ENCODE measurements at regions not wholly inside any gene's neighbourhood (a gene's known extent, or its start where the extent isn't known, plus 50 kb on each side); places are given as distances from the start of the nearest gene placed in this dataset.

DNA sequence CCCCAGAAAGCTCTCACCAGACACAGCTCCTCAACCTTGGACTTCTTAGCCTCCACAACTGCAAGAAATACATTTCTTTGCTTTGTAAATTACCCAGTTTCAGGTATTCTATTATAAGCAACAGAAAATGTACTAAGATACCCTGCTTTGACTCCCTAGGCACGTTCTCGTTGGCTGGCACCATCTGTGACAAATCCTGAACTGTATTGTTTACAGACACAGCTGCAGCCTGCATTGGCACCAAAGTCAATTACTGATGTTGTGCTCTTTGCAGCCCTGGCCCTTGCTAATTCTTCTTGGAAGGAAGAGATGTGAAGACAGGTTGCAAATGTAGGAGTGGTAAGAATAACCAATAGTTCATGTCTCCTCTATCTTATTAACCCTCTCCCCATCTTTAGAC lies 72.7 kb upstream of the FAM136A start:
- ChIA-PET CTCF (interaction anchor here (1.4 to 1.9 kb wide), 2 partner anchors 12 to 21 kb away, joined by 4 to 6 read pairs; no protein-coding TSS in a partner anchor), POLR2A (no interaction called here)
- no peak for DNase-seq (ENCODE audit: extremely low spot score)
- no peak for TF ChIP-seq CTCF (IDR thresholded peaks at IDR 0.05; ENCODE audit: control extremely low read depth, extremely low read depth, low read depth, missing control alignments)

DNA sequence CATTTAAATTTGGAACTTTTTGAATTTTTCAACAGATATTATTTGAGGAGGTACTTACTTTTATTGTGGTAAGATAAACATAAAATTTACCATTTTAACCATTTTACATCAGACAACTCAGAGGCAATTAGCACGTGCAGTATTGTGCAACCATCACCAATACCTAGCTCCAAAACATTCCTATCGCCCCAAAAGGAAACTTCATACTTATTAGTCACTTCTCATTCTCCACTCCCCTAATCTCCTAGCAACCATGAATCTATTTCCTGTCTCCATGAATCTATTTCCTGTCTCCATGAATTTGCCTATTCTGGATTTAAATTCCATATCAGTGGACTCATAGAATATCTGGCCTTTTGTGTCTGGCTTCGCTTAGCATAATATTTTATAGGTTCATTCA lies 69.9 kb upstream of the FAM136A start:
- no peak for TF ChIP-seq CTCF (IDR thresholded peaks at IDR 0.05; ENCODE audit: control extremely low read depth, extremely low read depth, low read depth, missing control alignments)
- CTCF ChIA-PET: no interaction called here
- no peak for DNase-seq (ENCODE audit: extremely low spot score)
- POLR2A ChIA-PET: no interaction called here

DNA sequence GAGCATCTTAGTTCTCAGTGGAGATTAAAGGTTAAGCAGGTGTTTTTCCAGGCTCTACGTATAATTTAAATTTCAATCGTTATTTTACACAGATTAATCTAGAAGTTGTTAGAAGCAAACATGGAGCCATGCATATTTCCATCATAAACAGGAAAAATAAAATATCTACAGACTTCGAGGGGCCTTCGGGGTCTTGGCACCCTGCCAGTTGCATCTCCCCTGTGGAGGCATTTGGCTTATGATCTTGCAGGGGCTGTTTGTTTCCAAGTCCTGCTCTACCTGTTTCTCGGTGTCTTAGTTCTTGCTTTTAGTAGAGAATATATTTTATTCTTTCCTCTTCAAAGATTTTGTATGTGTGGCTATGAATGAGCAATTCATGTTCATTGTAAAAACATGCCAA lies 67.2 kb upstream of the FAM136A start:
- CTCF ChIA-PET: interaction anchor here (1.2 to 1.4 kb wide), 2 partner anchors 28 to 308 kb away, joined by 3 to 5 read pairs; no protein-coding TSS in a partner anchor
- POLR2A ChIA-PET: no interaction called here
- no peak for DNase-seq (ENCODE audit: extremely low spot score)
- TF ChIP-seq CTCF (IDR thresholded peaks at IDR 0.05; ENCODE audit: control extremely low read depth, extremely low read depth, low read depth, missing control alignments): no peak

- POLR2A ChIA-PET: no interaction called here
- CTCF ChIA-PET: interaction anchor here (1.2 to 1.4 kb wide), 2 partner anchors 27 to 309 kb away, joined by 3 to 5 read pairs; no protein-coding TSS in a partner anchor
- no peak for DNase-seq (ENCODE audit: extremely low spot score)
- no peak for TF ChIP-seq CTCF (IDR thresholded peaks at IDR 0.05; ENCODE audit: control extremely low read depth, extremely low read depth, low read depth, missing control alignments)
These were observed 66.7 kb upstream of the FAM136A start for GRCh38 chr2:70368545-70368944.

DNA sequence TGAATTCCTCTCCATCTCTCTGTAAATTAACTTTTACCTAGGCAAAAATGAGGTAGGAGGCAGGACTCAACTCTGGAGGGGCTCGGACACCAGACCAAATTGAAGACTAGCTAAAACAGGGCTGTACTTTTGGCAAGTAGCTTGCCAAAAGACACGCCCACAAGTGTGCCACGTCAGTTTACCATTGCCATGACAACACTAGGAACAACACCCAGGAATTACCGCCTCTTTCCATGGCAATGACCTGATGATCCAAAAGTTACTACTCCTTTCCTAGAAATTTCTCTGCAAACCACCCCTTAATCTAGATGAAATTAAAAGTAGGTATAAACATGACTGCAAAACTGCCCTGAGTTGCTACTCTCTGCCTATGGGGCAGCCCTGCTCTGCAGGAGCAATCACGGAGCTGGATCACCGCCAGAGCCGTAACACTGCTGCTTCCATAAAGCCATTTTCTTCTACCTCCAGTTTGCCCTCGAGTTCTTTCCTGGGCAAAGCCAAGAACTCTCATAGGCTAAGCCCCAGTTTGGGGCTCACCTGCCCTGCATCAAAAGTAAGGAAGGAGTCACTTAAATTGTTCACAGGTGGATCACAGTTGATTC lies 66.0 kb upstream of the FAM136A start:
- DNase-seq (ENCODE audit: extremely low spot score): no peak
- CTCF ChIA-PET: interaction anchor here (1.2 to 1.4 kb wide), 2 partner anchors 27 to 310 kb away, joined by 3 to 5 read pairs; no protein-coding TSS in a partner anchor

GRCh38 chr2:70362661-70363060 lies 60.8 kb upstream of the FAM136A start:
- ChIA-PET POLR2A (no interaction called here), CTCF (interaction anchor here (0.9 to 1.9 kb wide), 3 partner anchors 23 to 294 kb away, joined by 3 to 5 read pairs (median 4); no protein-coding TSS in a partner anchor)
- DNase-seq (ENCODE audit: extremely low spot score): no peak
- TF ChIP-seq CTCF (IDR thresholded peaks at IDR 0.05; ENCODE audit: control extremely low read depth, extremely low read depth, low read depth, missing control alignments): no peak

More for the DNA sequence above, 66.0 kb upstream of the FAM136A start:
- POLR2A ChIA-PET: no interaction called here
- TF ChIP-seq CTCF (IDR thresholded peaks at IDR 0.05; ENCODE audit: control extremely low read depth, extremely low read depth, low read depth, missing control alignments): no peak
